ENCODE measurements at regions not wholly inside any gene's neighbourhood (a gene's known extent, or its start where the extent isn't known, plus 50 kb on each side); places are given as distances from the start of the nearest gene placed in this dataset.

GRCh38 chr16:26554030-26554429, 512.7 kb upstream of the C16orf82 start:
- DNase-seq (ENCODE audit: low read depth): no peak
- no peak overlapping the region for H3K4me3 ChIP-seq (ENCODE audit: low read depth, low read length)
- no peak for TF ChIP-seq CTCF (IDR thresholded peaks at IDR 0.05; ENCODE audit: low read depth, low read length, missing control alignments)

GRCh38 chr16:26561303-26561702, 505.4 kb upstream of the C16orf82 start:
- no peak overlapping the region for H3K4me3 ChIP-seq (ENCODE audit: low read depth, low read length)
- TF ChIP-seq CTCF (IDR thresholded peaks at IDR 0.05; ENCODE audit: low read depth, low read length, missing control alignments): no peak
- DNase-seq (ENCODE audit: low read depth): no peak

- no peak for TF ChIP-seq CTCF (IDR thresholded peaks at IDR 0.05; ENCODE audit: low read depth, low read length, missing control alignments)
- no peak for DNase-seq (ENCODE audit: low read depth)
- no peak overlapping the region for H3K4me3 ChIP-seq (ENCODE audit: low read depth, low read length)
Measured at GRCh38 chr16:26563018-26563417, 503.7 kb upstream of the C16orf82 start.

GRCh38 chr16:26567356-26567755, 499.4 kb upstream of the C16orf82 start:
- TF ChIP-seq CTCF (IDR thresholded peaks at IDR 0.05; ENCODE audit: low read depth, low read length, missing control alignments): no peak
- DNase-seq (ENCODE audit: low read depth): no peak
- H3K4me3 ChIP-seq (ENCODE audit: low read depth, low read length): no peak overlapping the region

- no peak for DNase-seq (ENCODE audit: low read depth)
- H3K4me3 ChIP-seq (ENCODE audit: low read depth, low read length): no peak overlapping the region
- peak; percentile 54 for TF ChIP-seq CTCF (IDR thresholded peaks at IDR 0.05; ENCODE audit: low read depth, low read length, missing control alignments)
Measured at GRCh38 chr16:26569793-26570192, 496.9 kb upstream of the C16orf82 start.

- no peak overlapping the region for H3K4me3 ChIP-seq (ENCODE audit: low read depth, low read length)
- DNase-seq (ENCODE audit: low read depth): no peak
- no peak for TF ChIP-seq CTCF (IDR thresholded peaks at IDR 0.05; ENCODE audit: low read depth, low read length, missing control alignments)
Measured at GRCh38 chr16:26578748-26579147, 488.0 kb upstream of the C16orf82 start.

GRCh38 chr16:26583803-26584202, 482.9 kb upstream of the C16orf82 start:
- no peak for DNase-seq (ENCODE audit: low read depth)
- no peak overlapping the region for H3K4me3 ChIP-seq (ENCODE audit: low read depth, low read length)
- no peak for TF ChIP-seq CTCF (IDR thresholded peaks at IDR 0.05; ENCODE audit: low read depth, low read length, missing control alignments)

Measured in GM12864 (cell line).